GM18951 (cell line): ENCODE measurements at regions not wholly inside any gene's neighbourhood (a gene's known extent, or its start where the extent isn't known, plus 50 kb on each side); places are given as distances from the start of the nearest gene placed in this dataset.

Experiments
- POLR2A ChIP-seq: IDR thresholded peaks from 4 replicates; pipeline ENCODE4 v1.6.1; 2011; ENCODE audit warnings: mild to moderate bottlenecking; ENCODE audit not compliant: insufficient read length, insufficient read depth; ENCODE audit errors: extremely low read depth
- in situ Hi-C: fragments of 300-500 bp; cut with MboI; formaldehyde crosslinking; loops from one replicate; pipeline ENCODE4 v1.12.0; 2022; ENCODE audit warnings: low sequenced_read_pairs, mixed read lengths, inconsistent platforms; ENCODE audit not compliant: unreplicated experiment

GRCh38 chr22:48354096-48354495 is 1473.6 kb downstream of the BRD1 start:
- TF ChIP-seq POLR2A = no peak
- in situ Hi-C loops = no loop called here

GRCh38 chr22:48353116-48353947 is 1474.3 kb downstream of the BRD1 start:
- no peak for TF ChIP-seq POLR2A
- in situ Hi-C loops = no loop called here

GRCh38 chr22:48352086-48352911 is 1475.4 kb downstream of the BRD1 start:
- no peak for TF ChIP-seq POLR2A
- in situ Hi-C loops = no loop called here

- TF ChIP-seq POLR2A = no peak
- in situ Hi-C loops = no loop called here
Measured at GRCh38 chr22:48351376-48352085, 1476.1 kb downstream of the BRD1 start.

- in situ Hi-C loops = no loop called here
- no peak for TF ChIP-seq POLR2A
Measured at GRCh38 chr22:48350456-48350855, 1477.2 kb downstream of the BRD1 start.

- no peak for TF ChIP-seq POLR2A
- in situ Hi-C loops = no loop called here
Measured at GRCh38 chr22:48348855-48349254, 1478.8 kb downstream of the BRD1 start.

- TF ChIP-seq POLR2A = no peak
- in situ Hi-C loops = no loop called here
Measured at GRCh38 chr22:48347311-48347710, 1480.4 kb downstream of the BRD1 start.

GRCh38 chr22:48346911-48347310 is 1480.8 kb downstream of the BRD1 start:
- no peak for TF ChIP-seq POLR2A
- in situ Hi-C loops = no loop called here

GRCh38 chr22:48346311-48346710 is 1481.4 kb downstream of the BRD1 start:
- TF ChIP-seq POLR2A = no peak
- in situ Hi-C loops = no loop called here

- in situ Hi-C loops = no loop called here
- TF ChIP-seq POLR2A = no peak
Measured at GRCh38 chr22:48345631-48346030, 1482.0 kb downstream of the BRD1 start.

GRCh38 chr22:48343461-48343860 is 1484.2 kb downstream of the BRD1 start:
- in situ Hi-C loops = no loop called here
- TF ChIP-seq POLR2A = no peak

- no peak for TF ChIP-seq POLR2A
- in situ Hi-C loops = no loop called here
Measured at GRCh38 chr22:48342732-48343131, 1484.9 kb downstream of the BRD1 start.

- in situ Hi-C loops = no loop called here
- TF ChIP-seq POLR2A = no peak
Measured at GRCh38 chr22:48342016-48342415, 1485.7 kb downstream of the BRD1 start.
